ENCODE measurements at regions not wholly inside any gene's neighbourhood (a gene's known extent, or its start where the extent isn't known, plus 50 kb on each side); places are given as distances from the start of the nearest gene placed in this dataset.

GRCh38 chr7:41336455-41336952 lies 366.4 kb downstream of the INHBA start:
- no peak for TF ChIP-seq POLR2A (IDR thresholded peaks at IDR 0.05; ENCODE audit: low read length)
- TF ChIP-seq GATA1 (IDR thresholded peaks at IDR 0.05; ENCODE audit: low read depth, low read length) = no peak

Measured in erythroblast (primary cell).